Pancreas (tissue), 10 donors: ENCODE measurements at regions not wholly inside any gene's neighbourhood (a gene's known extent, or its start where the extent isn't known, plus 50 kb on each side); places are given as distances from the start of the nearest gene placed in this dataset.

Experiments used
- ATAC-seq, 4 donors: fragments of 200-7000 bp; cut with Tn5 transposase; one replicate each; pipeline versions ENCODE4 v1.8.0 to v1.9.1; 2020; ENCODE audit warnings: mild to moderate bottlenecking in 4 of 4, moderate library complexity in 4 of 4
- DNase-seq, 6 donors: peaks; one replicate each; pipeline ENCODE4 v3.0.0-alpha.2; 2020
- FAIRE-seq: peaks from 2 replicates; lab custom pipeline; 2012; peaks lifted over from hg19 to GRCh38; lab: Jason Lieb, UNC
- H3K27ac ChIP-seq, 4 donors: fragments of 200-600 bp; sonication (generic); 1 replicate in 3 of 4; 2 replicates in 1 of 4; pipeline versions ENCODE4 v1.5.0 to v1.8.0; 2020
- H3K27me3 ChIP-seq, 4 donors: fragments of 200-600 bp; one replicate each; pipeline ENCODE4 v1.8.0; 2021
- H3K36me3 ChIP-seq, 3 donors: fragments of 200-600 bp; sonication (generic) in 1 of 3; one replicate each; pipeline versions ENCODE4 v1.5.0 to v1.8.0; 2020 to 2021
- H3K4me1 ChIP-seq, 3 donors: fragments of 200-600 bp; one replicate each; pipeline ENCODE4 v1.8.0; 2021
- H3K4me3 ChIP-seq, 4 donors: fragments of 200-600 bp; sonication (generic) in 2 of 4; one replicate each; pipeline versions ENCODE4 v1.5.0 to v1.8.0; 2020 to 2021
- H3K9me3 ChIP-seq, 4 donors: fragments of 200-600 bp; one replicate each; pipeline ENCODE4 v1.8.0; 2021
- CTCF ChIP-seq, 4 donors: fragments of 200-600 bp; sonication (generic) in 3 of 4; IDR thresholded peaks; one replicate each; pipeline versions ENCODE4 v1.5.0 to v1.8.0; 2021; ENCODE audit warnings: antibody characterized with exemption in 4 of 4
- WGBS, 2 donors: extraction: QIAGEN DNeasy Blood & Tissue Kit; methylation state at CpG; one replicate each; pipeline ENCODE4 v1.1.7; 2013; 5-methylcytosine and 5-hydroxymethylcytosine counted together
- intact Hi-C, 3 donors: fragments of 100-400 bp; cut with DNase I; formaldehyde crosslinking; loops; one replicate each; pipeline versions ENCODE4 v1.11.1 to v1.14.2; 2022
- donor health status: healthy with polysubstance abuse.
- donor health status: DM: no; HTN: no; CAD: no; lungs with moderate emphysema.
- donor health status: DM: no; HTN: no; CAD: no.
- donor health status: control.
- donor health status: control.
- donor health status: Bipolar disorder and iron deficiency.
- donor health status: DM: yes; HTN: yes; CAD: no.
- donor health status: DM: no; HTN: no; CAD: no.
- donor health status: DM: no; HTN: no; CAD: no.
- donor health status: DM: yes; HTN: yes; CAD: no.

DNA sequence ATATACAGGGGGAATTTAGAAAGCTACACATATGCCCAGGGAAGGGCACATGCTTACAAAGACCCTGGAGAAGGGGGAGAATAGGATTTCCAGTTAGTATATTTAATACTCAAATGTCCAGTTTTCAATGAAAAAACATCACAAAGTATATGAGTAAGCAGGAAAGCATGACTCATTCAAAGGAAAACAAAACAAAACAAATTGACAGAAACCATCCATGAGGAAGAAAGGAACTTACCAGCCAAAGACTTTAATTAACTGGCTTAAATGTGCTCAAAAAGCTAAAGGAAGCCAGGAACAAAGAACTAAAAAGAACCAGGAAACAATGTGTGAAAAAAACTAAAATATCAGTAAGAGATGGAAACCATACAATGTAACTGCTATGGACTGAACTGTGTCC, 716.2 kb upstream of the ARGLU1 start:
- Histone ChIP-seq H3K4me3 (no peak overlapping the region), H3K27ac (no peak overlapping the region), H3K9me3 (no peaks in the 10 kb centered on the region), H3K36me3 (no peaks in the 10 kb centered on the region), H3K27me3 (no peaks in the 10 kb centered on the region), H3K4me1 (no peaks in the 10 kb centered on the region)
- no peak for DNase-seq
- FAIRE-seq, result no peak
- no peak for ATAC-seq
- no peak for TF ChIP-seq CTCF (IDR thresholded peaks at IDR 0.05)
- intact Hi-C loops, result no loop called here

DNA sequence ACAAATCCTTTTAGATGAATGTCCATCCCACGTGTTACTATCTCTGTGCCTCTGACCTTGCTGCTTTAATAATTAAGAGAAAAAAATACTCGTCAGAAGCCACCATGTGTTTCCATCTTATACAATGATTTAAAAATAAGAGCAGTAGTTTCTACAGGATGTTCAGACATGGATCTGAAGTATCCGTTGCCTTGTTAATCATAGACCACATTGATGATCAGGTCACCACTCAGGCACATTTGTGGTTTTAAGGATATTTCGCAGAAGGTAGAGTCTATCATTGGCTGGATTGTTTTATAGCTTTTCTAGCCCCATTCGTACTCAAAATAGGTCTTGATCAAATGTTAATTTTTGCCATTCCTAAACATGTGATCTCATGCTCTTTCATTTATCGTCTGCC, 710.0 kb upstream of the ARGLU1 start:
- H3K27ac ChIP-seq, result no peak overlapping the region
- H3K9me3 ChIP-seq, result no peaks in the 10 kb centered on the region
- H3K27me3 ChIP-seq, result no peaks in the 10 kb centered on the region
- 55 to 68% methylated on average over 6 of the region's 6 CpGs for WGBS, 2 donors
- intact Hi-C loops, result no loop called here
- no peak overlapping the region for H3K4me3 ChIP-seq
- TF ChIP-seq CTCF (IDR thresholded peaks at IDR 0.05), result no peak
- FAIRE-seq (no peak), ATAC-seq (no peak), DNase-seq (no peak)
- H3K36me3 ChIP-seq, result no peaks in the 10 kb centered on the region
- no peaks in the 10 kb centered on the region for H3K4me1 ChIP-seq

DNA sequence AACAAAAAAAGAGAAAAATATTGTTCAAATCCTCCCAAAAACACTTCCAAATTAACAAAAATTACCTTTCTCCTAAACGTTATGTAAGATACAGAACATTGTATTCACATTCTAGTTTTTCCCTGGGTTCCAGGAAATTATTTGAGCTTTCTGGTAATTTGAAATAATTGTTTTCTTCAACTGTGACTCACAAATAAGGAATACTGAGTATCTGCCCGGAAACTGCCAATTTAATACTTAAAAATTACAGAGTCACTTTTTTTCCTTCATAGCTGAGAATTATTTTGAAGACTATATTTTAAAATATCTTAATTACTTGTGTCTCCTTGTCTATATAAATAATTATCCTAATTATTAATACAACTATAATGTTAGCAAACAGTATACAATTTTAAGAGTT, 709.0 kb upstream of the ARGLU1 start:
- WGBS, 2 donors, result 55 to 62% methylated on average over 2 of the region's 2 CpGs
- intact Hi-C loops, result no loop called here

GRCh38 chr13:107275945-107276614, 708.1 kb upstream of the ARGLU1 start:
- H3K27me3 ChIP-seq, result no peaks in the 10 kb centered on the region
- H3K9me3 ChIP-seq, result no peaks in the 10 kb centered on the region
- ATAC-seq (no peak), FAIRE-seq (no peak), DNase-seq (no peak)
- intact Hi-C loops, result no loop called here
- H3K4me1 ChIP-seq, result no peaks in the 10 kb centered on the region
- no peaks in the 10 kb centered on the region for H3K36me3 ChIP-seq
- TF ChIP-seq CTCF (IDR thresholded peaks at IDR 0.05), result no peak
- H3K4me3 ChIP-seq, result no peak overlapping the region
- WGBS, 2 donors, result 58 to 61% methylated on average over 6 of the region's 6 CpGs
- no peak overlapping the region for H3K27ac ChIP-seq

More for the DNA sequence above, 709.0 kb upstream of the ARGLU1 start:
- Histone ChIP-seq H3K27me3 (no peaks in the 10 kb centered on the region), H3K9me3 (no peaks in the 10 kb centered on the region), H3K36me3 (no peaks in the 10 kb centered on the region), H3K27ac (no peak overlapping the region), H3K4me1 (no peaks in the 10 kb centered on the region), H3K4me3 (no peak overlapping the region)
- no peak for TF ChIP-seq CTCF (IDR thresholded peaks at IDR 0.05)
- DNase-seq (no peak), FAIRE-seq (no peak), ATAC-seq (no peak)

GRCh38 chr13:107275312-107275711, 707.4 kb upstream of the ARGLU1 start:
- Histone ChIP-seq H3K9me3 (no peaks in the 10 kb centered on the region), H3K4me3 (no peak overlapping the region), H3K27ac (no peak overlapping the region), H3K27me3 (no peaks in the 10 kb centered on the region), H3K4me1 (no peaks in the 10 kb centered on the region), H3K36me3 (no peaks in the 10 kb centered on the region)
- TF ChIP-seq CTCF (IDR thresholded peaks at IDR 0.05), result no peak
- ATAC-seq, result no peak
- intact Hi-C loops, result no loop called here
- no peak for DNase-seq
- WGBS, 2 donors, result 53 to 59% methylated on average over 4 of the region's 4 CpGs
- FAIRE-seq, result no peak
